ENCODE measurements at regions not wholly inside any gene's neighbourhood (a gene's known extent, or its start where the extent isn't known, plus 50 kb on each side); places are given as distances from the start of the nearest gene placed in this dataset.

DNA sequence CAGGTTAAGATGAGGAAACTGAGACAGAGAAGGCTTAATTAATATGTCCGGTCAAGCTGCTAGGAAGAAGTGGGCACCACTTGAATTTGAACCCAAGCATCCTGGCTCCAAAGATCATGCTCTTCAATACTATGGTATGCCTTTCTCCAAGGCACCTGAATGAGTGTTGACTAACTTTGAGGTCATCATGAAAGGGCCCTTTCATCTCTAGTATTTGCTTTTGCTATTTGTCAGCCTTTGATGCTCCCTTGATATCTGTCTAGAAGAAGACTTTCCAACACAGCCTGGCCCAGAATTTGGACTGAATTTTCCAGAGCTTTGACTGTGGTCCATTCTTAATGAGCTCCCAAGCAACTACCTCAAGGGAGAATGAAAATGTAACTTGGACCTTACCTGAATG, 179.1 kb upstream of the DKK2 start:
- intact Hi-C loops (cut with micrococcal nuclease; ENCODE audit: unreplicated experiment), result no loop called here
- ChIA-PET CTCF (no interaction called here), POLR2A (ENCODE audit: unreplicated experiment) (no interaction called here)
- H3K4me1 ChIP-seq (replicated peaks; ENCODE audit: insufficient read depth), result no peaks in the 10 kb centered on the region
- H3F3A ChIP-seq (ENCODE audit: insufficient read depth, low read depth), result no peaks in the 10 kb centered on the region
- DNase-seq, result no peak
- no peak overlapping the region for H2AFZ ChIP-seq
- no peak overlapping the region for H3K4me3 ChIP-seq
- H3K36me3 ChIP-seq (ENCODE audit: low read depth), result no peaks in the 10 kb centered on the region
- H3K79me2 ChIP-seq (ENCODE audit: low read depth), result no peaks in the 10 kb centered on the region
- H3K4me2 ChIP-seq, result no peak overlapping the region
- H4K20me1 ChIP-seq (ENCODE audit: insufficient read depth), result no peaks in the 10 kb centered on the region
- no peak overlapping the region for H3K27ac ChIP-seq
- no peaks in the 10 kb centered on the region for H3K9me3 ChIP-seq (ENCODE audit: insufficient read depth, low read depth)
- no TSS peak for BruUV-seq (replicated peaks)
- H3K9me2 ChIP-seq (ENCODE audit: insufficient read depth), result no peaks in the 10 kb centered on the region
- TF ChIP-seq, protein P1, sequence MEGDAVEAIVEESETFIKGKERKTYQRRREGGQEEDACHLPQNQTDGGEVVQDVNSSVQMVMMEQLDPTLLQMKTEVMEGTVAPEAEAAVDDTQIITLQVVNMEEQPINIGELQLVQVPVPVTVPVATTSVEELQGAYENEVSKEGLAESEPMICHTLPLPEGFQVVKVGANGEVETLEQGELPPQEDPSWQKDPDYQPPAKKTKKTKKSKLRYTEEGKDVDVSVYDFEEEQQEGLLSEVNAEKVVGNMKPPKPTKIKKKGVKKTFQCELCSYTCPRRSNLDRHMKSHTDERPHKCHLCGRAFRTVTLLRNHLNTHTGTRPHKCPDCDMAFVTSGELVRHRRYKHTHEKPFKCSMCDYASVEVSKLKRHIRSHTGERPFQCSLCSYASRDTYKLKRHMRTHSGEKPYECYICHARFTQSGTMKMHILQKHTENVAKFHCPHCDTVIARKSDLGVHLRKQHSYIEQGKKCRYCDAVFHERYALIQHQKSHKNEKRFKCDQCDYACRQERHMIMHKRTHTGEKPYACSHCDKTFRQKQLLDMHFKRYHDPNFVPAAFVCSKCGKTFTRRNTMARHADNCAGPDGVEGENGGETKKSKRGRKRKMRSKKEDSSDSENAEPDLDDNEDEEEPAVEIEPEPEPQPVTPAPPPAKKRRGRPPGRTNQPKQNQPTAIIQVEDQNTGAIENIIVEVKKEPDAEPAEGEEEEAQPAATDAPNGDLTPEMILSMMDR (conservative IDR thresholded peaks at IDR 0.05), result no peak
- no peak for TF ChIP-seq EZH2 (IDR thresholded peaks at IDR 0.05; ENCODE audit: low read depth)
- no peaks in the 10 kb centered on the region for H3K27me3 ChIP-seq (ENCODE audit: insufficient read depth, low read depth)

DNA sequence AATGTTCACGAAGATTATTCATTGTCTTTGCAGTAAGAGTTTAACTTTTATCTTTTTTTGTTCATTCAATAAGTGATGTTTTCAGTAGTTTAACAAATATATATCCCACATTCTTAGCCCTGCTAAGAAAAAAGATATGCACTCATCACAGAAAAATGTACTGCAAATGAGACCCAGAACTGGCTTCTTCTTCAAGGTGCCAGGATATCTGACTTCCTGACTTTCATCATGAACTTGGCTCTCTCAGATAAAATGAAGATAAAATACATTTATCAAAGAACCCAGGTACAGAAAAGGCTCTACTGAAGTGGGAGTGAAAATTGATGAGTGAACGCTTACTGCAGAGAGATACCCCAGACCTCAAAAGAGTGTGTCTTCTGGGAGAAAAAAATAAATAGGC, 177.8 kb upstream of the DKK2 start:
- no TSS peak for BruUV-seq (replicated peaks)
- no peak overlapping the region for H2AFZ ChIP-seq
- ChIA-PET CTCF (no interaction called here), POLR2A (ENCODE audit: unreplicated experiment) (no interaction called here)
- intact Hi-C loops (cut with micrococcal nuclease; ENCODE audit: unreplicated experiment), result no loop called here
- H3K4me3 ChIP-seq, result no peak overlapping the region
- H4K20me1 ChIP-seq (ENCODE audit: insufficient read depth), result no peaks in the 10 kb centered on the region
- no peak for DNase-seq
- H3K9me2 ChIP-seq (ENCODE audit: insufficient read depth), result no peaks in the 10 kb centered on the region
- no peaks in the 10 kb centered on the region for H3K4me1 ChIP-seq (replicated peaks; ENCODE audit: insufficient read depth)
- no peaks in the 10 kb centered on the region for H3K9me3 ChIP-seq (ENCODE audit: insufficient read depth, low read depth)
- TF ChIP-seq, protein P1 (conservative IDR thresholded peaks at IDR 0.05), result no peak
- TF ChIP-seq EZH2 (IDR thresholded peaks at IDR 0.05; ENCODE audit: low read depth), result no peak
- H3K27me3 ChIP-seq (ENCODE audit: insufficient read depth, low read depth), result no peaks in the 10 kb centered on the region
- H3K4me2 ChIP-seq, result no peak overlapping the region
- no peaks in the 10 kb centered on the region for H3K79me2 ChIP-seq (ENCODE audit: low read depth)
- no peaks in the 10 kb centered on the region for H3F3A ChIP-seq (ENCODE audit: insufficient read depth, low read depth)
- no peak overlapping the region for H3K27ac ChIP-seq
- no peaks in the 10 kb centered on the region for H3K36me3 ChIP-seq (ENCODE audit: low read depth)

DNA sequence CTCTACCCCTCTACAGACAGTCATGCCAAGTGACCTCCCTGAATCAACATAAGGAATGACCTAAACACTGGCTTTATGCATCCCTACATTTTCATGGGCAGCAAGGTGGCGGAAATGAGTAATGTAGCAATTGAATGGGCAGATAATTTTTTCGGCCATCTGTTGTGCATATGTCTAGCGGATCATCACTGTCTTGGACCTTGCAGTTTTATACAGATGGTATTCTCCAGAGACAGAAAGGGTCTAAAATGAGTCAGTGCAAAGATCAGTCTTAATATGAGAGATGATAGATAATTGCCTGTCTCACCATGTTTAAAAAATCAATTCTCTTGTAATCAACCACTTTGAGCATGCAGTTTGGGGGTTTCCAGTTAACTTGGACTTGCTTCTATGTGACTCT, 177.3 kb upstream of the DKK2 start:
- Histone ChIP-seq H3K4me3 (no peak overlapping the region), H3K4me1 (replicated peaks; ENCODE audit: insufficient read depth) (no peaks in the 10 kb centered on the region), H3K27ac (no peak overlapping the region), H4K20me1 (ENCODE audit: insufficient read depth) (no peaks in the 10 kb centered on the region), H3K9me2 (ENCODE audit: insufficient read depth) (no peaks in the 10 kb centered on the region), H2AFZ (no peak overlapping the region), H3K27me3 (ENCODE audit: insufficient read depth, low read depth) (no peaks in the 10 kb centered on the region), H3F3A (ENCODE audit: insufficient read depth, low read depth) (no peaks in the 10 kb centered on the region), H3K79me2 (ENCODE audit: low read depth) (no peaks in the 10 kb centered on the region), H3K4me2 (no peak overlapping the region), H3K9me3 (ENCODE audit: insufficient read depth, low read depth) (no peaks in the 10 kb centered on the region), H3K36me3 (ENCODE audit: low read depth) (no peaks in the 10 kb centered on the region)
- no peak for TF ChIP-seq EZH2 (IDR thresholded peaks at IDR 0.05; ENCODE audit: low read depth)
- TF ChIP-seq, protein P1 (conservative IDR thresholded peaks at IDR 0.05), result no peak
- intact Hi-C loops (cut with micrococcal nuclease; ENCODE audit: unreplicated experiment), result no loop called here
- ChIA-PET CTCF (no interaction called here), POLR2A (ENCODE audit: unreplicated experiment) (no interaction called here)
- no TSS peak for BruUV-seq (replicated peaks)
- no peak for DNase-seq
